ENCODE measurements at regions not wholly inside any gene's neighbourhood (a gene's known extent, or its start where the extent isn't known, plus 50 kb on each side); places are given as distances from the start of the nearest gene placed in this dataset.

DNA sequence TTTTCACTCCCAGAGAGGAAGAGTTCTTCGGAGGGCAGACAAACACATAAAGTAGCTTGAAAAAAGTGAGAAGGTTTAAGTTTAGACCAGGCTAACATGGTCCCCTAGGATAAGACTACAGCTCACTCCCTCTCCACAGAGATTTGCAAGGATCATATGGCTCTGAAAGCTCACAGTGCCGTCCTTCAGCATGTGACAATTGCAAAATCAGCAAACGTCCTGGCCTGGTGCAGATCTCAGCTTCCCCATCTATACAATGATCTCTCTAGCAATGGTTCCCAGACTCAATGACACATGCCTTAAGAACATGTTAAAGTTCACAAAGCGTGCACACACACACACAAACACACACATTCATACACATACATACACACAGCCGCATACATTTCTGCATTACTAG, 327.6 kb downstream of the ACTL7B start (continued):
- TF ChIP-seq, protein P1, sequence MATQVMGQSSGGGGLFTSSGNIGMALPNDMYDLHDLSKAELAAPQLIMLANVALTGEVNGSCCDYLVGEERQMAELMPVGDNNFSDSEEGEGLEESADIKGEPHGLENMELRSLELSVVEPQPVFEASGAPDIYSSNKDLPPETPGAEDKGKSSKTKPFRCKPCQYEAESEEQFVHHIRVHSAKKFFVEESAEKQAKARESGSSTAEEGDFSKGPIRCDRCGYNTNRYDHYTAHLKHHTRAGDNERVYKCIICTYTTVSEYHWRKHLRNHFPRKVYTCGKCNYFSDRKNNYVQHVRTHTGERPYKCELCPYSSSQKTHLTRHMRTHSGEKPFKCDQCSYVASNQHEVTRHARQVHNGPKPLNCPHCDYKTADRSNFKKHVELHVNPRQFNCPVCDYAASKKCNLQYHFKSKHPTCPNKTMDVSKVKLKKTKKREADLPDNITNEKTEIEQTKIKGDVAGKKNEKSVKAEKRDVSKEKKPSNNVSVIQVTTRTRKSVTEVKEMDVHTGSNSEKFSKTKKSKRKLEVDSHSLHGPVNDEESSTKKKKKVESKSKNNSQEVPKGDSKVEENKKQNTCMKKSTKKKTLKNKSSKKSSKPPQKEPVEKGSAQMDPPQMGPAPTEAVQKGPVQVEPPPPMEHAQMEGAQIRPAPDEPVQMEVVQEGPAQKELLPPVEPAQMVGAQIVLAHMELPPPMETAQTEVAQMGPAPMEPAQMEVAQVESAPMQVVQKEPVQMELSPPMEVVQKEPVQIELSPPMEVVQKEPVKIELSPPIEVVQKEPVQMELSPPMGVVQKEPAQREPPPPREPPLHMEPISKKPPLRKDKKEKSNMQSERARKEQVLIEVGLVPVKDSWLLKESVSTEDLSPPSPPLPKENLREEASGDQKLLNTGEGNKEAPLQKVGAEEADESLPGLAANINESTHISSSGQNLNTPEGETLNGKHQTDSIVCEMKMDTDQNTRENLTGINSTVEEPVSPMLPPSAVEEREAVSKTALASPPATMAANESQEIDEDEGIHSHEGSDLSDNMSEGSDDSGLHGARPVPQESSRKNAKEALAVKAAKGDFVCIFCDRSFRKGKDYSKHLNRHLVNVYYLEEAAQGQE (IDR thresholded peaks at IDR 0.05; ENCODE audit: unreplicated experiment), result no peak
- no peak for TF ChIP-seq POLR2AphosphoS5 (IDR thresholded peaks at IDR 0.05; ENCODE audit: low read depth)

DNA sequence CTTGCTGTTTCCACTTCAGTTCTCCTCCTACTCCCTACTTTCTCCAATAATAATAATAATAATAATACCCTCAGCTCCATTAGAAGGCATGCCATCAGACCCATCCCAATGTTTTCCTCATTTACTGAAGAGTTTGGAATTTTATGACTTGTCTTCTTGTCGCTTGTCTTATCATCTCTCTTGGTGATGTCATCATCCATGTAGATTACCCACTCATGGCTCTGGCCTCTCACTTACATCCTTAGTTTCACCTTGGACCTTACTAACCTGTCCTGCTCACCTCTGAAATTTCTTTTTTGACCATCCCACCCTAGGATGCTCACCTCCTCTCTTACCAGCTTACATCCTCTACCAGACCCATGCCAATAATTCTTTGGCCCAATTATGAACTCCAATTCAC, 329.3 kb downstream of the ACTL7B start:
- H3K36me3 ChIP-seq (ENCODE audit: insufficient read depth), result no peaks in the 10 kb centered on the region
- H3K27ac ChIP-seq (ENCODE audit: low read depth), result no peak overlapping the region
- no peaks in the 10 kb centered on the region for H3K4me1 ChIP-seq (ENCODE audit: insufficient read depth)
- Mint-ChIP-seq H3K9me3 (no peaks in the 10 kb centered on the region), H3K36me3 (ENCODE audit: low read depth) (no peaks in the 10 kb centered on the region), H3K27ac (no peak overlapping the region), H3K4me1 (no peaks in the 10 kb centered on the region), H3K4me3 (no peak overlapping the region), H3K27me3 (ENCODE audit: insufficient read depth, low read depth, poor library complexity) (peaks cover 2% of the 10 kb centered on the region)
- DNase-seq (ENCODE audit: low spot score), result no peak
- no peaks in the 10 kb centered on the region for H3K9me2 ChIP-seq (ENCODE audit: insufficient read depth)
- H3K79me2 ChIP-seq (replicated peaks; ENCODE audit: insufficient read depth), result no peaks in the 10 kb centered on the region
- H3K4me2 ChIP-seq, result no peak overlapping the region
- no peak overlapping the region for H3K4me3 ChIP-seq
- H3F3A ChIP-seq (replicated peaks; ENCODE audit: low read depth), result no peaks in the 10 kb centered on the region
- H2AFZ ChIP-seq, result no peak overlapping the region
- no peaks in the 10 kb centered on the region for H3K27me3 ChIP-seq (ENCODE audit: insufficient read depth)
- H4K20me1 ChIP-seq (replicated peaks; ENCODE audit: insufficient read depth), result no peaks in the 10 kb centered on the region
- ATAC-seq, result no peak
- TF ChIP-seq EZH2phosphoT487 (IDR thresholded peaks at IDR 0.05; ENCODE audit: unreplicated experiment) (no peak), STAT1 (IDR thresholded peaks at IDR 0.05; ENCODE audit: unreplicated experiment) (no peak), ZNF114 (CRISPR knock-in tag; IDR thresholded peaks at IDR 0.05) (no peak), JUNB (IDR thresholded peaks at IDR 0.05; ENCODE audit: unreplicated experiment) (no peak), NANOG (IDR thresholded peaks at IDR 0.05; ENCODE audit: borderline replicate concordance) (no peak), CREB1 (CRISPR knock-in tag; IDR thresholded peaks at IDR 0.05; ENCODE audit: low read depth) (no peak), ZNF331 (CRISPR knock-in tag; IDR thresholded peaks at IDR 0.05; ENCODE audit: low read depth) (no peak), POLR2AphosphoS5 (IDR thresholded peaks at IDR 0.05; ENCODE audit: low read depth) (no peak)
- TF ChIP-seq, protein P2, sequence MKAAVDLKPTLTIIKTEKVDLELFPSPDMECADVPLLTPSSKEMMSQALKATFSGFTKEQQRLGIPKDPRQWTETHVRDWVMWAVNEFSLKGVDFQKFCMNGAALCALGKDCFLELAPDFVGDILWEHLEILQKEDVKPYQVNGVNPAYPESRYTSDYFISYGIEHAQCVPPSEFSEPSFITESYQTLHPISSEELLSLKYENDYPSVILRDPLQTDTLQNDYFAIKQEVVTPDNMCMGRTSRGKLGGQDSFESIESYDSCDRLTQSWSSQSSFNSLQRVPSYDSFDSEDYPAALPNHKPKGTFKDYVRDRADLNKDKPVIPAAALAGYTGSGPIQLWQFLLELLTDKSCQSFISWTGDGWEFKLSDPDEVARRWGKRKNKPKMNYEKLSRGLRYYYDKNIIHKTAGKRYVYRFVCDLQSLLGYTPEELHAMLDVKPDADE (IDR thresholded peaks at IDR 0.05), result no peak
- TF ChIP-seq, protein P3, sequence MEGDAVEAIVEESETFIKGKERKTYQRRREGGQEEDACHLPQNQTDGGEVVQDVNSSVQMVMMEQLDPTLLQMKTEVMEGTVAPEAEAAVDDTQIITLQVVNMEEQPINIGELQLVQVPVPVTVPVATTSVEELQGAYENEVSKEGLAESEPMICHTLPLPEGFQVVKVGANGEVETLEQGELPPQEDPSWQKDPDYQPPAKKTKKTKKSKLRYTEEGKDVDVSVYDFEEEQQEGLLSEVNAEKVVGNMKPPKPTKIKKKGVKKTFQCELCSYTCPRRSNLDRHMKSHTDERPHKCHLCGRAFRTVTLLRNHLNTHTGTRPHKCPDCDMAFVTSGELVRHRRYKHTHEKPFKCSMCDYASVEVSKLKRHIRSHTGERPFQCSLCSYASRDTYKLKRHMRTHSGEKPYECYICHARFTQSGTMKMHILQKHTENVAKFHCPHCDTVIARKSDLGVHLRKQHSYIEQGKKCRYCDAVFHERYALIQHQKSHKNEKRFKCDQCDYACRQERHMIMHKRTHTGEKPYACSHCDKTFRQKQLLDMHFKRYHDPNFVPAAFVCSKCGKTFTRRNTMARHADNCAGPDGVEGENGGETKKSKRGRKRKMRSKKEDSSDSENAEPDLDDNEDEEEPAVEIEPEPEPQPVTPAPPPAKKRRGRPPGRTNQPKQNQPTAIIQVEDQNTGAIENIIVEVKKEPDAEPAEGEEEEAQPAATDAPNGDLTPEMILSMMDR (conservative IDR thresholded peaks at IDR 0.05; ENCODE audit: low read depth in 2 of 2), result no peak
- TF ChIP-seq, protein P1 (IDR thresholded peaks at IDR 0.05; ENCODE audit: unreplicated experiment), result no peak

All from GM23338 (cell line).